Stimulated activated CD8-positive, alpha-beta memory T cell treated with anti-CD3 and anti-CD28 coated beads, Interleukin-7, amount 100 ng/mL, for 24 hours (primary cell): ENCODE measurements at regions not wholly inside any gene's neighbourhood (a gene's known extent, or its start where the extent isn't known, plus 50 kb on each side); places are given as distances from the start of the nearest gene placed in this dataset.

Experiments used
- DNase-seq: peaks from one replicate; pipeline ENCODE4 v3.0.0-alpha.2; 2020; ENCODE audit warnings: low read depth

DNA sequence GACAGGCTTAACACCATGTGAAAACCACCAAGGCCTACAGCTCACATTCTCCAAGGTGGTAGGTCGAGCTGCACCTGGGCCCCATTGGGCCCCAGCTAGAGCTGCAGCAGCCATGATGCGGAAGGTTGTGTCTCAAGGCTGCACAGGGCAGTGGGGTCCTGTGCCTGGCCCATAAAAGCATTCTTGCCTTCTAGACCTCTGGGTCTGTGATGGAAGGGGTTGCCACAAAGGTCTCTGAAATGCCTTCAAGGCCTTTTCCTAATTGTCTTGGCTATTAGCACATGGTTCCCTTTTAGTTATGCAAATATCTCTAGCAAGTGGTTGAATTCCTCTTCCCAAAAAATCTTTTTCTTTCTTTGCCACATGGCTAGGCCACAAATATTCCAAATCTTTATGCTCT, 52.5 kb upstream of the C11orf58 start:
- no peak for DNase-seq

DNA sequence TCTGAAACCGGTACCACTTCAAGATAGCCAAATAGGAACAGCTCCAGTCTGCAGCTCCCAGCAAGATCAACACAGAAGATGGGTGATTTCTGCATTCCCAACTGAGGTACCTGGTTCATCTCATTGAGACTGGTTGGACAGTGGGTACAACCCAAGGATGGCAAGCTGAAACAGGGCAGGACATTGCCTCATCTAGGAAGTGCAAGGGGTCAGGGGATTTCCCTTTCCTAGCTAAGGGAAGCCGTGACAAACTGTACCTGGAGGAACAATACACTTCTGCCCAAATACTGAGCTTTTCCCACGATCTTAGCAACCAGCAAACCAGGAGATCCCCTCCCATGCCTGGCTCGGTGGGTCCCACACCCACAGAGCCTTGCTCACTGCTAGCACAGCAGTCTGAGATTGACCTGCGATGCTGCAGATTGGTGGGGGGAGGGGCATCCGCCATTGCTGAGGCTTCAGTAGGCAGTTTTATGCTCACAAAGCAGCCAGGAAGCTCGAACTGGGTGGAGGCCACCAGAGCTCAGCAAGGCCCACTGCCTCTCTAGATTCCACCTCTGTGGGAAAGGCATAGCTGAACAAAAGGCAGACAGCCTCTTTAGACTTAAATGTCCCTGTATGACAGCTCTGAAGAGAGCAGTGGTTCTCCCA, 59.9 kb upstream of the C11orf58 start:
- DNase-seq: no peak

DNA sequence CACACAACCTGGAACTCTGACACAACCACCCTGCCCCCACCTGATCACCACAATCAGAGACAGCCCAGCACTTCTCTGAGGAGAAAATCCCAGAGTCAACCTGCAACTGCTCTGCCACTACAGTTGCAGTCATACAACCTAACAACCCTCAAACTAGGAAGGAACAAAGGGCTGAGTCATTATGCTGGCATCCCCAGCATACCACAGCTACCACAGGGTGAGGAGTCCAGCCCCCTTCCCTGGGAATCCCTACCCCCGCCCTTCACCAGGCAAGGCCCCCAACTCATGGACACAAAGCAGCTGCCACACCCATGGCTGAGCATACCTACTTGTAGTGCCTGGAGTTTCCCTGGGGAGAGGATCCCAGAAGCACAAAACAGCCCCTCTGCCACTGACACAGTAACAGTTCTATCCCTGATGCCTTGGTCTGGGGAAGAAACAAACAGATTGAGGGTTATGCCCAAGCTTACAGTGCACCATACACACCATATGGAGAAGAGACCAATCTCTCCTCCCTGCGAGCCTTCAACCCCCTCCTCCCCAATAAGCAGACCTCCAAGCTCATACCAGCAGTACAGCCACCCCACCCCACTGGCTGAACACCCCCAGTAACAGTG, 68.5 kb upstream of the C11orf58 start:
- DNase-seq: no peak

DNA sequence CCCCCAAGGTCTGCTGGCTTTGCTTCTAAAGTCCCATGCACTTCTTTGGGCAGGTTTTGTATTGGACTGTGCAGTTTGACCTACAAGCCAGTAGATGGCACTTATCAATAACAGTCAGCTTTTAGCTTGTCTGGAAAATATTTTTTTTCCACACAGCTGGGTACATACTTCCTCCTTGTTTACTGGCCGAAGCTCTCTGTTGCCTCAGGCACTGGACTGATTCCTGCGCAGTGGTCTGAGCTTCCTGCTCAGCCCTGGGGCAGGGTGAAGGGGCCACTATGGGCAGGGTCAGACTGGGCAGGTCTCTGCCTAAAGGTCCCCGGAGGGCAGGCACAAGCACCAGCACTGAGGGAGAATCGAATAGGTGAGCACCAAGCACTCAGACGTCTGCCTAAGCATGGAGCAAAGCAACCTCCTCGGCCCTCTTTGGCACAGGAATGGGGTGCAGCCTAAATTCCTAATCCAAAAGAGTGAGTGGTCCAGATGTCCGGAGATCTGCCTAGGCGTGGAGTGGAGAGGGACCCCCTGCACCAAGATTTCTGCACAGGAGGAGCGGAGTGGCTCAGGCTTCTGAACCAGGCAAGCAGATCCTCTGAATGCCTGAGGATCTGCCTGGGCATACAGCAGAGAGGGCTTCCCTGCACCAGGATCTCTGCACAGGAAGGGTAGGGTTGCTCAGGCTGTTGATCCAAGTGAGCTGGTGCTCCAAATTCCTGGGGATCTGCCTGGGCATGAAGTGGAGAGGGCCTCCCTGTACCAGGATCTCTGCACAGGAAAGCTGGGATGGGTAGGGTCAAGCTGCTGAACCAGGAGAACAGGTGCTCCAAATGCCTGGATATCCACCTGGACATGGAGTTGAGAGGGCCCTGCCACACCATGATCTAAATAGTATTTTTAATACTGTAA, 105.9 kb upstream of the C11orf58 start:
- no peak for DNase-seq

DNA sequence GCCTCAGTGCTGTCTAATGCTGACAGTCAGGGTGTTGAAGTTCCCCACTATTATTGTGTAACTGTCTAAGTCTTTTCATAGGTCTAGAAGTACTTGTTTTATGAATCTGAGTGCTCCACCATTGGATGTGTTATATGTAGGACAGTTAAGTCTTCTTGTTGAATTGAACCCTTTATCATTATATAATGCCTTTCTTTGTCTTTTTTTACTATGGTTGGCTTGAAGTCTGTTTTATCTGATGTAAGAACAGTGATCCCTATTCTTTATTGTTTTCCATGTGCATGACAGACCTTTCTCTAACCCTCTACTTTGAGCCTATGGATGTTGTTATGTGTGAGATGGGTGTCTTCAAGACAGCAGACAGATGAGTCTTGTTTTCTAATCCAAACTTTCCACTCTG, 107.8 kb upstream of the C11orf58 start:
- no peak for DNase-seq

DNA sequence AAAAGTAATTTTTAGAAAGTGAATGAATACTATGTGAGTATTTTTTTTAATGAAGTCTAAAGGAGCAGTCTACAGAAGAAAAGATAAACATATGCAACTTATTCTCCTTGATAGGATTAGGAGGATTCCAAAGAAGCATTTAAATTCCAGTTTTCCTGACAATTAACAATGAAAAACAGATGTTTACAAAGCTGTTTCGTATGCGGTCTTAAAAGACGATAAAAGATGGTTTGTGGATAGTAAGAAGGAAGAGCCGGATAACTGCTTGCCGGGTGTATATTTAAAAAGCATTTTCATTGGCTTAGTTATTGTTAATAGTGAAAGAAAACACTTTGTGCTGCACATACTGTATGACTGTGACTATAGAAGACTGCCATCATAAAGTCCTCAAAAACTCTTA, 120.0 kb upstream of the C11orf58 start:
- no peak for DNase-seq

DNA sequence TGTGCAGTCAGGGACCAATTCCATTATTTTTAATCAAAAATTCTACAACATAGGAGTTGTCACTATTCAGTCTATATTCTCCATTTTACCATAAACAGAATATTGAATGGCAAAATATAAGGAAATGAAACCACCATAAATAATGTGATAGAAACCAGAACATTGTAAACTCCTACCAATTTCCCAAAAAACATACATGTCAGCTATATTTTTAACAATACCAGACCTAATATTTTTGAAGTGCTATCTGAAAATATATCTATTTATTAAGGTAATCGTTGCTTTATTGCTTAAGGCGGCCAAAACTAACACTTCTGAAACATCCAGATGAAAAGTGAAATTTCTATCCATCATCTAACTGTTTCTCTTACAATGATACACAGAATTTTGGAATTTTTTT, 123.0 kb upstream of the C11orf58 start:
- DNase-seq: no peak

DNA sequence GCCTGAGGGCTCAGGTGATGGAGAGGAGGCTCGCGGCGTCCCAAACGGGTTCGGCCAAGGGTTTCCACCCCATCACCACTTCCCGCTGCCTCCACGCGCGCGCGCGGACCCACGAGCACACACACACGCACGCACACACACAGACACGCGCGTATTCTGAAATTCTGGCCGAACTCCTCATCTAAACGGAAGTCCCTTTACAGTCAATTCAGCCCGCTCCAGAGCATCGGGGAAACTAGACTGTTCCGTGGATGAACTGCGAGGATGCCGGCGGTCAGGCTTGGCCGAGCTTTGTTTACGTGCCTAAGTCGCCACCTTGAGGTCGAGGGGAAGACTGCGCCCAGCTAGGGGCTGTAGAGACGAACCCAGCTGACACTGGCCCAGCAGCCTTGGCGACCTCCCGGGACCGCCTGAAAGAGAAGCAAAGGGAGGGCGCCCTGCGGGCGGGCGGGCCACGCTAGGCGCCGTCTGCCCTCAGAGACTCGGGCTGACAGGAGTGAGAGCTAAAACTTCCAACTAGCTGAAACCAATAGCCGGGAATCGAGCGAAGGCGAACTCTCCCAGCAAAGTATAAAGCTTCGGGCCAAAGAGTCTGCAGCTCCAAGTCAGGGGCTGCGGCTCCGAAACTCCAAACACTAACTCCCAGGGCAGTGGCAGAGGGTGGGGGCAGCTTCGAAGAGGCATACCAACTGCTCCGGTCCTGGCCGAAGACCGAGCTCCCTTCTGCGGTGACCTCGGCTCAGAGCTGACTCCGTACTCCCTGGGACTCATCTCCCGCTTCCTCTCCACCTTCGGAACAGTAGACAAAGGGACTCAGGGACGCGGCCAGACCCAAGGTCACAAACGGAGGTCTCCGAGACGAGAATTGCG, 124.7 kb upstream of the C11orf58 start:
- DNase-seq: no peak

DNA sequence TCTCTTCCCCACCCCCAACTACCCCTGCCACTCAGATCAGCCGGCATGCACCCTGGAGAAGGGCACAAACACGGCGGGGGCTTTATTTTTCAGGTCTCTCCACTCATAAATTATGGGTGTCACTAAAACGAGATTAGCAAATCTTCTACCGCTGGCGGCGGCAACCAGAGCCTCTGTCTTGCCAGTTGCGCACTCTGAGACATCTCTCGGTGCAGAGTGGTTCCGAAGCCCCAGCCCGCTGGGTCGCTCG, 125.3 kb upstream of the C11orf58 start:
- DNase-seq: no peak

DNA sequence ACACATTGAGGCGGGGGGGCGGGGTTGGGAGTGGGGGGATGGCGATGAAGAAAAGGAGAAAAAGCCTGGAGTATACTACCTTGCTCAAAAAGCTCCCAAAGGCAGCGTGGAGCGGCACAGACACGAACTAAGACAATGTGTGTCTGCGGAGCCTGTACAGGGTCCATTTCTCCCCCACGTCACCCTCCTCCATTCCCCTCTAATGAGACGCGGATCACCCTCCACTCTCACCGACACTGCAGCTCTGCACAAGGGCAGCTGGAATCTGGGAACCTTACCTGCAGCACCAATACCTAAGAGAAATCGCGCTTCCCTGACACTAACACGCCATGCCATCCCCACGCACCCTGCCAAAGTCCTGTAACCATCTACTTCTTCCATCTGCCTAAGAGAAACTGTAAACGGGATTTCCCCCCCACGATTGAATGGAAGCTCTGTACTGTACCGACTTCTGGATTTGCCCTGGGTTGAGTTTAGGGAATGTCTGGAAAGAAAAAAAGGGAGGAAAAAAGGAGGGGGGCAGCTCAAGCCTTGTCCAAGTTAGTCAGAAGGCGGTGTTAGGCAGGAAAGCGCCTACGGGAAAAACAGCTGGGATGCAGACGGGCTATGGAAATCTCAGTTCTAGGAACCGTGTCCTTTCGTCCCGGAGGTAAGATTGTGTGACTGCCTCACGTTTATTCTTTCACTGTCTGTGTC, 125.7 kb upstream of the C11orf58 start:
- no peak for DNase-seq

DNA sequence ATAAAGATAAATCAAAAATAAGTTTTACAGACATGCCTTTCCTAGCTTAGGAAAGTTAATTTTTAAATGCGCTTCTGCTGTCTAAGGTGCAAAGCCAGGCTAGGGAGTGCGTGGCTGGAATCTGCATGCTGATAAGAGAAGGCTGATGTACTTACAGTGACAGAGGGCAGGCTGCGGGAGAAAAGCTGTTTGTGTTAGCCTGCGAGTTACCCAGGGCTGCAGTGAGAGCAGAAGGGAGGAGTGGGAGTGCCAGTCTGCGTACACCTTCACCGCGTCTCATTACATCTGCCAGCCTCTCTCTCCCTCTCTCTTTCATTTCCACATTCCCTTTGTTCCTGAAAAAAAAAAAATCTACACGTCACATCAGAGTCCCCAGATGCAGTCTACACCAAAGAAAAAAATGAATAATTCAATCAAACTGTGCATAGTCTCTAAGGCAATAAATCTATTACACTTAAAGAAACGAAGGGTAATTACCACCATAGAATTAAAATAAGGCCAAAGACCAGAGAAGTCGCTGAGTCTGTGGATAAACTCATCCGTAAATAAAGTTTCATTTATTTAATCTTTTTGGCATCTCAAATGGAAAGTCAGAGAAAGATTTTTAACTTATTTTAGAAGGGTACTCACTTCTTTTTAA, 126.4 kb upstream of the C11orf58 start:
- DNase-seq: no peak

DNA sequence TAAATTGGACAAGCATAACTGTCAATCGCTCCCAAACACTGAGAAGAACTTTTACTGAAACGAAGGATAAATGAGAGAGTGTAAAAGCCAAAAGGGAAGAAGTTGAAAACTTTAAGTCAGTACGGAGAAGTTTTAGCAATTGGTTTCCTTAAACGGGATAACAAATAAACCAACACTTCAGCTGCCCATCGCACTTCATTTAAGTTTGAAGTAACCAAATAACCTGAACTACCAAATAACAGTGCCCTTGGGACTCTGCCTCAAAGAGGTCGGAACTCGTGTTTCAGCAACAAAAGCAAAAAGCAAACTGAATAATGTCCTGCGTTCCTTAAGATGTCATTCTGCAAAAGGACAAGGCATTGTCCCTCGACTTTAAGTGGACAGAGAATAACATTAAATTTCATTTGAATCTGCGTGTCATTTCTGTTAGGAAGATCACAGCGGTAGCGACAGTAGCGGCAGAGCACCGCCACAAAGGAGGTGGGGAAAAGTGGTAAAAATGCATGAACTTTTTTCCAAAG, 127.0 kb upstream of the C11orf58 start:
- DNase-seq: no peak

DNA sequence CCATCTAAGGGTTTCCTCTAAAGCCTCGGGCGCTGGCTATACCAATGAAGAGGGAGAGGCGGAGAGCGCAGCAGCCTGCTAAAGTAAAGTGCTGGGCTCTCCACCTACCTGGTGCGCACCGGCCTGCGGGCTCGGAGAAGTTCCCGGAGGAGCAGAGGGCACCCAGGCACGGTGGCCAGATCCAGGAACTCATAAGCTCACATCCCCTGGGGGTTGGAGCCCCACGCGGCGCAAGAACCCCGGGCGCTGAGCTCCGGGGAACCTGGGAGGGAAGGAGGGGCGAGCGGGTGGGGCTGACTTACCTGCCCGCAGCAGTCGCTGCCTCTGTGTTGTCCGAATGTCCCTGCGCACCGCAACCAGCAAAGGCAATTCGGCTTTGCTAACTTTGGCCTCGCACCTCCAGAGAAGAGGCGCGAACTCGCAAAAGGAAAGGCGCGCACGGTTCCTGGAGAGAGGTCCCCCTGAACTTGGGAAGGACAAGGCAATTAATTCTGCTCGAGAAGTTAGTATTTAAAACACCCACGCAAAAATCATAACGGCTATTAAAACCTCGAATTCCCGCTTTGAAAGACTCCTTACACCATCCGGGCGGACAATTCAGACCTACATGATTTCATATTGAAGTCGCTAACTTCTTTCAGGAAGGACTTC, 127.6 kb upstream of the C11orf58 start:
- no peak for DNase-seq

DNA sequence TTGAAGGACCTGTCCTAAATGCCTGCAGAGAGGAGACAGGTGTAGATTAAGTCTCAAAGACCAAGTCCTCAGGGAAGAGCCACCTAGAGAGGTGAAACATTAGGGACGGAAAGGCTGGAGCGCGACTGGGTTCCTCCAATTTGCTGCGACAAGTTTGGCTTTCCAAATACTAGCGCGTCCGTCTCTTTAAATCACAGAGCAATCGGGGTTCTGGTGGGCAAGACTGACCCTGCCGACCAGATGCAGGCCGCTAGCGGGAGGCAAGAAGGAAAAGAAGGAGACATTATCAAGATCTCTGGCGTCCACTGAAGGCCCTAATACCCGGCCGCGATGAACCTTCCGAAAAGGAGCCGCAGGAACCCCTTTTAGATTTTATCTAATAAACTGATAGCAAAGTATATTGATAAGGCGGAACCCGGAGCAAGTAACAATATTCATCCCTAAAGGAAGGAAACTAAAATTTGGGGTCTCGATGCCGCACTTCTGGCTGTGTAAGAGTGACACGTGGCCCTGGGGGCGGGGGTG, 128.2 kb upstream of the C11orf58 start:
- DNase-seq: no peak

DNA sequence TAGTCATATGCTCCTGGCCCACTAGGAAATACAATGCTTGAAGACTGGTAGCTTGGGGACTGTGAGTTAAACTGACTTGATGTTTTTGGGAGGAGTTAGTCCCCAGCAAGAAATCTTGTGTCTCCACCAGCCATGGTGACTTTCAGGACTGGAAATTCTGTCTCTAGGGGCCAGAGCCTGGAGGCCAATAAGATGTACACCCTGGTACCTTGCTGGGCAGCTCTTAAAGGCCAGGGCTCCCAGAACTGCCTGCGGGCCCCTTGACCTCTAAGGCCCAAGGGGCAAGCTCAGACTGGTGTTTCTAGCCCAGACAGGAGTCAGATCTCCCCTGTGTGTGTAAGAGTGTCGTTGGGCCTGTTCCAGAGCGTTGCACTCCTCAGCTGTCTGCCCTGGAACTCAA, 128.7 kb upstream of the C11orf58 start:
- no peak for DNase-seq

DNA sequence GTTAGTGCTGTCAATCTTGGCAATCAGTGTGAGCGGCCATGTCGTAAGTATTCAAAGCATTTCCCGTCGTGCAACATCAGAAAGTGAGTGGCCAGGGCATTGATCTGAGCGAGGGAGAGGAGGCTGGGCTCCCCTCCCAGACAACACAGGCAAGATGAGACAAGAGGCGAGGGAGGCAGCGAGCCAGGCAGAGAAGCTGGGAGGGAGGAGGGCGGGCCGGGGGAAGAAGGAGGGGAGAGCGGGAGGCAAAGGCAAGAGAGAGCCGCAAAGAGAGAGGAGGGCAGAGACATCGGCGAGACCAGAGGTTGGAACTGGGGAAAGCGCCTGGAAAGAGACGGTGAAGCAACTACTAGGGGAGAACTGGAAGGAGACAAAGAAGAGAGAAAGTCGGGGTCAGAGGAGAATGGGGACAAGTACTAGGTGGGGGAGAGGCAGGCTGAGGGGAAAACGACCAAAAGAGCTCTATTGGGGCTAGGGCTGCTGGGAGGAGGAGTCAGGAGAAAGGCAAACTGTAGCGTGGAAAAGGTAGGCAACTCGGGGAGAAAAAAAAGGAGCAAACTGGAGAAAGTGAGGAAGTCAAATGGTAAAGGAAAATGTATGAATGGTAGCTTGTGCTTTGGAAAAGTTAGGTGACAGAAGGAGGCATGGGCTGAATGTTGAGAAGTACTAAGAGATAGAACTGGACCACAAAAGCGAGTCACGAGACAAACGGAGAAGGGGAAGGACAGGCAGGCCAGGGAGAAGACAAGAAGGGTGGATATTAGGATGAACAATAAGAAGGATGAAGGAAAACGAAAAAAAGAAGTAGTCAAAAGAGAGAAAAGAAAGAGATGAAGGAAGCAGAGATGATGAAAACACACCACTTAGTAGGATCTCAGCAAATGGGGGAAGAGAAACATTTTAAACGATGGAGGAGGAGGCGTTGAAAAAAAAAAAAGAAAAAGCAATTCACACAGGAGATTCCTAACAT, 130.5 kb upstream of the C11orf58 start:
- no peak for DNase-seq

DNA sequence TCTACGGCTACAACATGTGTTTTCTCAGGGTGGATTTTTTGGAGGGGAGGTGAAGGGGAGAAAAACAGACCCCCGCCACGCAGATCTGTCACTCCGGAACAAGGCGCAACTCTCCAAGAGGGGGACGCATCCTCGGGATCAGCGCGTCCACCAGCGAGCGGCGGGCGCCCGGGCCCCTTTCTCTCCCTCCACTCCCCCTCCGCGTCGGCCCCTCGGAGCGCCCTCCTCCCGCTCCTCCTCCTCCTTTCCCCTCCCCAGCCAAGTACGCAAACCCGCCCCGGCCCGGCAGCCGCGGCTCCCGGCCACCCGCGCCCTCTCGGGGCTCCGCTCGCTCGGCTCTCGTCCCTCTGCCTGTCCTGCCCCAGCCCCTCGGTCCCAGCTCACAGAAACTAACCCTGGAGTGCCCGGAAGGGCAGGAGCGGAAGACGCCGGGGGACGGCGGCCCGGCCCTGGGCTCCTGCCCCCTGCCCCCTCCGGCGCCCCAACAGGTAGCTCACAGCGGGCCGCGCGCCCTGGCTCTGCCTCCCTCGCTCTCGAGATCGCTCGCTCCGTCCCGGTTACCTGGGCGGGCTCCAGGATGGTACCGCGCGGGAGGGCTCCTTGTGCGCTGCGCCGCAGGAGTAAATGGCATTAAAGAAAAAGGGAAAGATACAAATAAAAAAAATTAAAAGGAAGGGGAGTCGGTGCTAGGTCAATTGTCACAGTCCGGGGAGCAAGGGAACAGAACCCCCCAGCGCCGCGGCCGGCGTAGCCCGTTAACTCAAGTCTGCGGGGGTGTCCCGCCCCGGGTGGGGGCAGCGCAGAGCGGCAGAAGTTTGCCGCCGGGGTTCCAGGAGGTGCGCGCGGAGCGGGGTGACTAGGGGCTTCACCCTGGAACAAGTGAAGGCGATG, 131.4 kb upstream of the C11orf58 start:
- DNase-seq: no peak
